Osteoblast (primary cell): ENCODE measurements at regions not wholly inside any gene's neighbourhood (a gene's known extent, or its start where the extent isn't known, plus 50 kb on each side); places are given as distances from the start of the nearest gene placed in this dataset.

Source experiments
- DNase-seq: peaks from one replicate; pipeline ENCODE4 v3.0.0; 2011; ENCODE audit warnings: low spot score, mixed read lengths; ENCODE audit not compliant: insufficient read length; ENCODE audit errors: missing footprints
- H2AFZ ChIP-seq: 2 replicates; pipeline ENCODE4 v1.6.0; 2011; ENCODE audit warnings: mild to moderate bottlenecking, low read length
- H3K27ac ChIP-seq: 2 replicates; pipeline ENCODE4 v1.5.1; 2011; ENCODE audit warnings: mild to moderate bottlenecking, low read depth, low read length, moderate library complexity
- H3K27me3 ChIP-seq: 2 replicates; pipeline ENCODE4 v1.6.0; 2012; ENCODE audit warnings: mild to moderate bottlenecking, control low read depth, inconsistent platforms, low read length, moderate library complexity; ENCODE audit not compliant: insufficient read depth
- H3K36me3 ChIP-seq: 2 replicates; pipeline ENCODE4 v1.5.1; 2011; ENCODE audit warnings: mild to moderate bottlenecking, low read length, control low read depth, moderate library complexity; ENCODE audit not compliant: insufficient read depth
- H3K4me1 ChIP-seq: 2 replicates; pipeline ENCODE4 v1.5.1; 2011; ENCODE audit warnings: mild to moderate bottlenecking, low read length, control low read depth, moderate library complexity; ENCODE audit not compliant: insufficient read depth
- H3K4me2 ChIP-seq: 2 replicates; pipeline ENCODE4 v1.6.0; 2011; ENCODE audit warnings: mild to moderate bottlenecking, low read length; ENCODE audit not compliant: insufficient read depth
- H3K4me3 ChIP-seq: fragments of 200-600 bp; sonication (generic); 3 replicates; pipeline ENCODE4 v1.5.1; 2012; ENCODE audit warnings: mild to moderate bottlenecking, low read length, inconsistent platforms; ENCODE audit not compliant: insufficient read depth
- H3K79me2 ChIP-seq: 2 replicates; pipeline ENCODE4 v1.6.0; 2012; ENCODE audit warnings: mild to moderate bottlenecking, low read length, control low read depth, inconsistent platforms; ENCODE audit not compliant: insufficient read depth
- H3K9me3 ChIP-seq: 2 replicates; pipeline ENCODE4 v1.5.1; 2011; ENCODE audit warnings: low read depth, low read length, control low read depth
- H4K20me1 ChIP-seq: 2 replicates; pipeline ENCODE4 v1.6.0; 2012; ENCODE audit warnings: mild to moderate bottlenecking, low read length, control low read depth; ENCODE audit not compliant: insufficient read depth
- CTCF ChIP-seq: IDR thresholded peaks from 2 replicates; pipeline ENCODE4 v1.5.1; 2011; ENCODE audit warnings: mild to moderate bottlenecking, low read depth, low read length, moderate library complexity; ENCODE audit errors: extremely low read depth

- H4K20me1 ChIP-seq, result no peaks in the 10 kb centered on the region
Measured at GRCh38 chr4:16294455-16294854, 68.2 kb upstream of the TAPT1 start.

GRCh38 chr4:16293210-16293838, 67.1 kb upstream of the TAPT1 start:
- no peak overlapping the region for H3K27ac ChIP-seq
- DNase-seq, result no peak
- H3K4me1 ChIP-seq, result peaks cover 13% of the 10 kb centered on the region
- H4K20me1 ChIP-seq, result no peaks in the 10 kb centered on the region
- H3K27me3 ChIP-seq, result no peaks in the 10 kb centered on the region
- no peaks in the 10 kb centered on the region for H3K36me3 ChIP-seq
- no peaks in the 10 kb centered on the region for H3K9me3 ChIP-seq
- H3K79me2 ChIP-seq, result no peaks in the 10 kb centered on the region
- no peak overlapping the region for H3K4me3 ChIP-seq
- no peak for TF ChIP-seq CTCF
- H3K4me2 ChIP-seq, result no peak overlapping the region
- no peak overlapping the region for H2AFZ ChIP-seq

More at GRCh38 chr4:16294455-16294854, 68.2 kb upstream of the TAPT1 start:
- Histone ChIP-seq H3K36me3 (no peaks in the 10 kb centered on the region), H3K4me2 (no peak overlapping the region), H3K79me2 (no peaks in the 10 kb centered on the region), H3K4me1 (peaks cover 13% of the 10 kb centered on the region), H3K4me3 (no peak overlapping the region), H3K27ac (no peak overlapping the region), H3K9me3 (no peaks in the 10 kb centered on the region), H2AFZ (no peak overlapping the region), H3K27me3 (no peaks in the 10 kb centered on the region)
- no peak for DNase-seq
- TF ChIP-seq CTCF, result no peak

- Histone ChIP-seq H2AFZ (no peak overlapping the region), H3K4me3 (no peak overlapping the region), H4K20me1 (no peaks in the 10 kb centered on the region), H3K27ac (no peak overlapping the region), H3K27me3 (no peaks in the 10 kb centered on the region), H3K36me3 (no peaks in the 10 kb centered on the region), H3K9me3 (no peaks in the 10 kb centered on the region), H3K4me2 (no peak overlapping the region), H3K4me1 (peaks cover 13% of the 10 kb centered on the region), H3K79me2 (no peaks in the 10 kb centered on the region)
- TF ChIP-seq CTCF, result no peak
- no peak for DNase-seq
Measured at GRCh38 chr4:16292585-16292984, 66.3 kb upstream of the TAPT1 start.

- H3K4me1 ChIP-seq, result peaks cover 13% of the 10 kb centered on the region
- H3K36me3 ChIP-seq, result no peaks in the 10 kb centered on the region
- H3K79me2 ChIP-seq, result no peaks in the 10 kb centered on the region
- no peak overlapping the region for H3K4me3 ChIP-seq
- no peaks in the 10 kb centered on the region for H4K20me1 ChIP-seq
- TF ChIP-seq CTCF, result no peak
- no peak for DNase-seq
- H3K27ac ChIP-seq, result no peak overlapping the region
- H3K9me3 ChIP-seq, result no peaks in the 10 kb centered on the region
- H2AFZ ChIP-seq, result no peak overlapping the region
- H3K4me2 ChIP-seq, result peak overlapping the region; percentile 78
- peaks cover 5% of the 10 kb centered on the region for H3K27me3 ChIP-seq
Measured at GRCh38 chr4:16290681-16291420, 64.6 kb upstream of the TAPT1 start.
